ENCODE measurements at regions not wholly inside any gene's neighbourhood (a gene's known extent, or its start where the extent isn't known, plus 50 kb on each side); places are given as distances from the start of the nearest gene placed in this dataset.
"Not testable (repeated sequence)": the region's sequence is repeated elsewhere in the genome, so short reads cannot be mapped to it uniquely, and the experiment has no call there.

- TF ChIP-seq RBFOX2 (IDR thresholded peaks at IDR 0.05; ENCODE audit: low read depth, low read length) (0 out of 2 replicates have a peak, but pooled peaks have one; percentile 22), YY1 (IDR thresholded peaks at IDR 0.05; ENCODE audit: borderline replicate concordance in 1 of 3, control insufficient read depth in 1 of 3, extremely low read depth in 1 of 3, insufficient read depth in 3 of 3, insufficient read length in 1 of 3, insufficient replicate concordance in 2 of 3, low read depth in 1 of 3, low read length in 2 of 3) (peak in 1 of 3 experiments; percentile 49)
- in situ Hi-C loops (cut with MboI), result not testable (repeated sequence)
These were observed 128.0 kb upstream of the CAV2 start for GRCh38 chr7:116371536-116371935.

DNA sequence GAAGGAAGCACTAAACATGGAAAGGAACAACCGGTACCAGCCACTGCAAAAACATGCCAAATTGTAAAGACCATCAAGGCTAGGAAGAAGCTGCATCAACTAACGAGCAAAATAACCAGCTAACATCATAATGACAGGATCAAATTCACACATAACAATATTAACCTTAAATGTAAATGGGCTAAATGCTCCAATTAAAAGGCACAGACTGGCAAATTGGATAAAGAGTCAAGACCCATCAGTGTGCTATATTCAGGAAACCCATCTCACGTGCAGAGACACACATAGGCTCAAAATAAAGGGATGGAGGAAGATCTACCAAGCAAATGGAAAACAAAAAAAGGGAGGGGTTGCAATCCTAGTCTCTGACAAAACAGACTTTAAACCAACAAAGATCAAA, 126.3 kb upstream of the CAV2 start:
- FAIRE-seq; H3K27me3 ChIP-seq (ENCODE audit: control insufficient read depth in 2 of 2, insufficient read depth in 2 of 2, low read length in 2 of 2); H3K79me2 ChIP-seq (ENCODE audit: control insufficient read depth, insufficient read depth, low read length); H3K4me1 ChIP-seq (replicated peaks in 1 of 2; ENCODE audit: control insufficient read depth in 2 of 2, insufficient read depth in 2 of 2, low read length in 2 of 2); H3K9ac ChIP-seq (ENCODE audit: insufficient read depth in 1 of 2, low read depth in 2 of 2, low read length in 2 of 2); H2AFZ ChIP-seq (ENCODE audit: low read depth, low read length); CTCF ChIA-PET (ENCODE audit: low intra/inter-chr PET ratio); POLR2A ChIA-PET; H3K4me2 ChIP-seq (ENCODE audit: insufficient read depth, low read length); H3K36me3 ChIP-seq (ENCODE audit: control insufficient read depth, insufficient read depth, low read length); H3K9me1 ChIP-seq (ENCODE audit: control insufficient read depth, insufficient read depth, low read length); DNase-seq (ENCODE audit: extremely low read depth in 1 of 4, low spot score in 3 of 4); BruUV-seq (replicated peaks); in situ Hi-C loops (cut with MboI); H4K20me1 ChIP-seq (replicated peaks; ENCODE audit: control insufficient read depth, insufficient read depth, low read length); H3K4me3 ChIP-seq; ATAC-seq; H3K9me3 ChIP-seq (replicated peaks; ENCODE audit: control insufficient read depth, insufficient read depth, low read depth, low read length); intact Hi-C loops (cut with micrococcal nuclease); H3K27ac ChIP-seq (ENCODE audit: extremely low read depth, low read depth, low read length): not testable (repeated sequence)
- WGBS (ENCODE audit: insufficient coverage, low coverage, missing lambda C conversion rate), result no CpG with 5 or more reads among the region's 3 CpGs
- peak; percentile 94 for TF ChIP-seq ZNF507 (tag; conservative IDR thresholded peaks at IDR 0.05)
- TF ChIP-seq ZNF354B (CRISPR knock-in tag; IDR thresholded peaks at IDR 0.05), result peak; percentile 52; the same call in 1 of the 2 replicates

More at GRCh38 chr7:116371536-116371935, 128.0 kb upstream of the CAV2 start:
- DNase-seq (ENCODE audit: extremely low read depth in 1 of 4, low spot score in 3 of 4); H3K9ac ChIP-seq (ENCODE audit: insufficient read depth in 1 of 2, low read depth in 2 of 2, low read length in 2 of 2); H3K27me3 ChIP-seq (ENCODE audit: control insufficient read depth in 2 of 2, insufficient read depth in 2 of 2, low read length in 2 of 2); H3K36me3 ChIP-seq (ENCODE audit: control insufficient read depth, insufficient read depth, low read length); H3K4me3 ChIP-seq; H3K79me2 ChIP-seq (ENCODE audit: control insufficient read depth, insufficient read depth, low read length); intact Hi-C loops (cut with micrococcal nuclease); H4K20me1 ChIP-seq (replicated peaks; ENCODE audit: control insufficient read depth, insufficient read depth, low read length); CTCF ChIA-PET (ENCODE audit: low intra/inter-chr PET ratio); POLR2A ChIA-PET; H3K4me1 ChIP-seq (replicated peaks in 1 of 2; ENCODE audit: control insufficient read depth in 2 of 2, insufficient read depth in 2 of 2, low read length in 2 of 2); H3K27ac ChIP-seq (ENCODE audit: extremely low read depth, low read depth, low read length); H3K9me1 ChIP-seq (ENCODE audit: control insufficient read depth, insufficient read depth, low read length); H3K9me3 ChIP-seq (replicated peaks; ENCODE audit: control insufficient read depth, insufficient read depth, low read depth, low read length); FAIRE-seq; BruUV-seq (replicated peaks); ATAC-seq: not testable (repeated sequence)
- 6% methylated on average over 7 of the region's 7 CpGs for WGBS (ENCODE audit: insufficient coverage, low coverage, missing lambda C conversion rate)
- H3K4me2 ChIP-seq (ENCODE audit: insufficient read depth, low read length), result peak overlapping the region; percentile 46
- peak overlapping the region; percentile 77 for H2AFZ ChIP-seq (ENCODE audit: low read depth, low read length)

All from K562 (cell line).